HG03439 (cell line): ENCODE measurements at regions not wholly inside any gene's neighbourhood (a gene's known extent, or its start where the extent isn't known, plus 50 kb on each side); places are given as distances from the start of the nearest gene placed in this dataset.
A peak's percentile ranks its signal among the peaks of the same experiment; 100 is the strongest.

Experiments used
- ATAC-seq: cut with Tn5 transposase; IDR thresholded peaks from one replicate; pipeline ENCODE4 v1.9.1; 2021; ENCODE audit warnings: mild to moderate bottlenecking, moderate library complexity; ENCODE audit not compliant: unreplicated experiment

- no peak for ATAC-seq
Observed at GRCh38 chr2:128733450-128733849, 414.8 kb upstream of the HS6ST1 start.

DNA sequence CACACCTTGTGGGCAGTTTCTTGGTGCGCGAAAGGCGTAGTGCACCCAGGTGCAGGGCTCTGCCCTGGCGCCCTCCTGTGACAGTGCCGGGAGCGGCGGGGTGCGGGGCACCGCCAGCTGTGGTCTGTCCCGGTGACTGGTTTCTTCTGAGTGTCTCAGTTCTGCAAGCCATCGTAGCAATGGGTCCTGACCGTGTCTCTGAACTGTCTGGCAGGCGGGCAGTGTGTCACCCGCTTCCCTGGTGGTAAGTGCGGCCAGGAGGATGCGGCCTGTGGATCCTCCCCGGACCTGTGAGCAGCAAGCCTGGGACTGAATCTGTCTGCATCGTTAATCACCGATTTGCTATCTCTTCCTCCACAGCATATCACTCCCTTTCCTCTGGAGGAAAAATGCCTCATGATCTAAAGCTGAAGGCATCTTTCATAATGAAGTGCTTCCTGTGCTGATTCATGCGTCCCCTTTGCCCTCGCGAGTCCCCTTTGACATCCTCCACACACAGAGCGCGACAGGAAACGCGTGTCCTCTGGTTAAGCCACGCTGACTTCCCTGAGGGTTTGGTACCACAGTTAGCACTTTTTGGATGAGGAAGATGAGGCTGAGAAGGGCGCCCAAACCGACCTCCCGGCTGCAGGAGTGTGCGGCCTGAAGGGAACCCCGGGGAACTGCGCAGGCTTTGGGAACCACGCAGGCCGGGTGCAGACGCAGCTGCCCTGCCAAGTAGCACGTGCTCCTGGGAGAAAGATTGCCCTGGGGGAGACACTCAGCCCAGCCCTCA, 416.0 kb upstream of the HS6ST1 start:
- no peak for ATAC-seq

GRCh38 chr2:128735296-128735960, 416.8 kb upstream of the HS6ST1 start:
- ATAC-seq, result no peak

- no peak for ATAC-seq
Observed at GRCh38 chr2:128736046-128736688, 417.5 kb upstream of the HS6ST1 start.

GRCh38 chr2:128736689-128737545, 418.2 kb upstream of the HS6ST1 start:
- ATAC-seq, result peak; percentile 44

DNA sequence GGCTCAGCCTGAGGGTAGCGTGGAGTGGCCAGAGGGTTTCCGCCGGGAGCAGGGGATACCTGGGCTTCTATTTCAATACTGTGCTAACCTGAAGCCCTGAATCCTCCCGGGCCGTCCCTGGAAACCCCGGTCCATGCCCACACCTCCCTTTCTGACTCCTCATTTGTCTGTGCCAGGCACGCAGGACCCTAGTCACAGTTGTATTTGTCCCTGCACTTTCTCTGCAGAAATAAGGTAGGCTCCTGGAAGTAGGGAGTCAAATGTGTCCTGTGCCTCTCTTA, 418.8 kb upstream of the HS6ST1 start:
- no peak for ATAC-seq

GRCh38 chr2:128738446-128739110, 419.9 kb upstream of the HS6ST1 start:
- no peak for ATAC-seq

GRCh38 chr2:128742467-128742866, 423.8 kb upstream of the HS6ST1 start:
- no peak for ATAC-seq

DNA sequence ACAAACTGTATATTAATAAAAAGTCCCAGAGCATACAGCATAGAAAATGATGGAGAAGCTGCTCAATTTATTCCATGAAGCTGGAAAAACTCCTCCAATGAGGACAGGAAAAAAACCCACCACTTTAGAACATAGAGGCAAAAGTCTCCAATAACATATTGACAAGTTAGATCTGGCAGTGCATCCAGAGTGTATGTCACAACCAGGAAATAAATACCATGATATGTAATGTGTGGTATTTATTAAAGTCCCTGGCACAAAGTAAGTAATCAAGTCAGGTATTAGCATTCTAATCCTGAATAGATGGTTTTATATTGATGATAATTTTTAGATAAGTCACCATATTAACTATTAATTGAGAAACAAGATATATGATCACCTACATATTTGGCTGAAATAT, 427.3 kb upstream of the HS6ST1 start:
- ATAC-seq, result no peak

- no peak for ATAC-seq
Observed at GRCh38 chr2:128746356-128746755, 427.7 kb upstream of the HS6ST1 start.

DNA sequence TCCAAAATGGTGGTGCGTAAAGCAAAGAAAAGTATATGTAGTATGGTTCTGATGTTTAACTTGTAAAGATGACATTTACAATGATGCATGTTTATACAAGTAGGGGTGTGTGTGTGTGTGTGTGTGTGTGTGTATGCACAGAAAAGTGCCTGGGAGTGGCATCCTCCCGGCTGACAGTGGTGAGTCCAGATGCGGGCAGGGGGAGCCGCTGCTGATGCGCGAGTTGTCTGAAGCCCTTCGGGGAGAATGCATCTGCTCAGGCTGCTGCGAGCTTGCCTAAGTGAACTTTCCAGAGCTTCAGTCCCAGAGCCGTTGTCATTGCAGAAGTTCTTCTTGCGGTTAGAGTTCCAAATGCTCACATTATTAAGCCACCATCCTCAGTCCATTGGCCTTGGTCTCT, 429.7 kb upstream of the HS6ST1 start:
- ATAC-seq, result no peak

GRCh38 chr2:128748835-128749605, 430.4 kb upstream of the HS6ST1 start:
- no peak for ATAC-seq

GRCh38 chr2:128750328-128751165, 431.9 kb upstream of the HS6ST1 start:
- ATAC-seq, result no peak

DNA sequence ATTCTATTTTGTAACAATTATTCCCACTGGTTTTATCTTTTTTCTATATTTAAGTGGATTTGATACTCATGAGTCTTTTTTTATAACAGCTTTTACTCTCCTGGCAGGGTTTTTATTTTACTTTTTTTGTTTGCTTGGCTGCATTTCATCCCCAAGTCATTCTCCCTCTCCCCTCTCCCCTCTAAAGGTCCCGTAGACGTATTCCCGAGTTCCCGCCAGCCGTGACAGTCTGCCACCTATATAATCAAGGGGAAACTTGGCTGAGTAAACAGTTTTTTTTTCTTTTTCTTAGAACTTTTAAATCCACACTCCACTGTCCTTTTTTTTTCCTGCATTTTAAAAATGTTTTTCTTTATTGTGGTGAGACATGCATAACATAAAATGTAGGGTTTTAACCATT, 433.1 kb upstream of the HS6ST1 start:
- ATAC-seq, result no peak

DNA sequence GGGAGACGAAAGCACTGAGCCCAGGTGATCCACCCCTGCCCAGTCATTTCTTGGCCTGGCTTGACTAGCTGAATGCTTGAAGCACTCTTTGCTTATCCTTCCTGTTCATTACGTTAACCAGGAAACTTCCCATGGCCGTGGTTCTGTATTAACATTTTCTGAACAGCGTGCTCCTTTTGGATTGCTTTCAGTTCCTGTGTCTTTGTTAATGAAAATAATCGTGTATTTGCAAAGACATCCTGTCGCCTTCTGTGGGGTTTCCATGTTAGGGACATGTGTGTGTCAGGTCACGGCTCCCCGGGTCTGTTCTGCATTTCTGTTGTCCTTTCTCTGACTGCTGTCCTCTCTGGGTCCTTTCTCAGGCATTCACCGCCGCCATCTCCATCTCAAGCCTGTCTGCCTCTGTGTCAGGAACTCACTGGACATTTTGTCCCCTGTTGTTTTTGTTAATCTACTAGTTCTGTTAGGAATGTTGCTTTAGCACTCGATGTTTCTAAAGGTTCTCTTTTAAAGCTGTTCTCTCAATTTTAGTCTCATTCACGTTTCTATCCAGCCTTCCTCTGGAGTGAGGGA, 434.1 kb upstream of the HS6ST1 start:
- ATAC-seq, result no peak

DNA sequence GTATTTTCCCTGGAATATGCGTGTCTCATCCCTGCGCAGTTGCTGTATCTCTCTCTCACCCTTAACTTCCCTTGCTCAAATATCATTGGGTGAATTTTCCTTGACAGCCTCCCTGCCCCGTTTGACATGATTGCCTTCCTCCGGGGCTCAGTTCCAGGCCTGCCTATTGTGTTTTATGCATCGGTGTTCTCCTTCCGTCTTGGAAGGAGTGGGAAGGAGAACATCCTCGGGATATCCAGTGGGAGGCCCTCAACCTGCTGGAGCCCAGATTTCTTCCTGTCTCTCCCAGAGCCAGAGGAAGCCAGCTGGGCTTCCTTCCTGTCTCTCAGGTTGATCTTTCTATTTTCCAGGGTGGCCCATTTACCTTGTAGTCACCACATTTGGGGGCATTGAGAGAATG, 434.7 kb upstream of the HS6ST1 start:
- ATAC-seq, result no peak

DNA sequence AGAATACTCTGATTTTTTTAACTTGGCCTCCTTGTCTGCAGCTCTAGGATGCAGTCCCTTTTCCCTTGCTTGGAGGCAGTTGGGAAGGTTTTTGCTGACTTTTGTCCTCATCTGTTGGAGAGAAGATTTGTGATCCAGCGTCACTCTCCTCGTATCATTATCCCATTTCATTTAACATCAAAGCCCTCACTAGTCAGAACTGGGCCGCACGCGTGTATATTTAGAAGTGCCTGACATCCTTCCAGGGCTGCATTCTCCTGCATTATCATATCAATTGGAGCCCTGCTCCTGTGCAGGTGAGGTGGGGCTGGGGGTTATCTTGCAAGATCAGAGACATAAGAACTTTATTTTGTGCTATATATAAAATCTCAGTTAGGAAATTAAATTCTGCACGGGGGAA, 435.1 kb upstream of the HS6ST1 start:
- ATAC-seq, result no peak

GRCh38 chr2:128754246-128754724, 435.6 kb upstream of the HS6ST1 start:
- ATAC-seq, result peak; percentile 95
